ENCODE measurements at regions not wholly inside any gene's neighbourhood (a gene's known extent, or its start where the extent isn't known, plus 50 kb on each side); places are given as distances from the start of the nearest gene placed in this dataset.
A peak's percentile ranks its signal among the peaks of the same experiment; 100 is the strongest.

DNA sequence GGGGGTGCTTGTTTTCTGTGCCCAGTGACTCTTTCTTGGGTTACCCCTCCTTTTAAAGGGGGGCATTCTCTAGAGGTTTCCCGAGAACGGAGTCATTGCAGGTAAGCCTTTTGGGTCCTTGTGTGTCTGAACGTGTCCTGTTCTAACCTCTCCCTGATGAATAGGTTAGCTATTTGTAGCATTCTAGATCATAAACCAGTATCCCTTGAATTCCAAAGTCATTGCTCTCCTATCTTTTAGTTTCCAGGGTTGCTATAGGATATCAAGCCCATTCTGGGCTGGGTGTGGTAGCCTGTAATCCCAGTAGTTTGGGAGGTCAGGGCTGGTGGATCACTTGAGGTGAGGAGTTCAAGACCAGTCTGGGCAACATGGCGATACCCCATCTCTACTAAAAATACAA is 65.9 kb upstream of the YWHAQ start:
- no peaks in the 10 kb centered on the region for H3K9me3 ChIP-seq (ENCODE audit: control insufficient read depth, insufficient read depth, low read length)
- WGBS (ENCODE audit: insufficient coverage): no CpG with 5 or more reads among the region's 4 CpGs
- no peaks in the 10 kb centered on the region for H3K36me3 ChIP-seq (ENCODE audit: control insufficient read depth, insufficient read depth, low read length)
- H3K27ac ChIP-seq (ENCODE audit: low read depth, low read length): no peak overlapping the region
- no peak overlapping the region for H3K4me3 ChIP-seq (ENCODE audit: low read depth, low read length)
- no peaks in the 10 kb centered on the region for H3K27me3 ChIP-seq (ENCODE audit: control insufficient read depth, insufficient read depth, low read length)
- DNase-seq (ENCODE audit: low read depth in 4 of 6, low spot score in 6 of 6): no peak
- peaks cover 6% of the 10 kb centered on the region for H3K4me1 ChIP-seq (ENCODE audit: control insufficient read depth, insufficient read depth, low read length)

DNA sequence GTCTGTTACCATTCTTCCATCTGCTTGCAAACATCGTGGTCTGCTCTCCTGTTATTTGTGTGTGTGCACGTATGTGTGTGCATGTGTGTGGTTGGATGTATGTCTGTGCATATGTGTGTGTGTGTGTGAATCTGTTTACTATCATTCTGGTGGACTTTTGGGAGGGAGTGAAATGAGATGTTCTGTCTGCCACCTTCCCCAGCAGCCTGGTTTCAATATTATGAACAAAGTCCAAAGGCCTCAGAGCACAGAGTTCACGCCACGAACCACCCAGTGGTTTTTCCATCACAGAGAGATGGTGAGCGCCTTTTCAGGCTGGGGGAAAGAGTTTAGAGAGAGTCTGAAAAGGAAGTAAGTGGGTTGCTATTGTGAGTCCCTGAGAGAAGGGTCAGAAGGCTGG is 67.1 kb upstream of the YWHAQ start:
- no peak for DNase-seq (ENCODE audit: low read depth in 4 of 6, low spot score in 6 of 6)
- H3K4me1 ChIP-seq (ENCODE audit: control insufficient read depth, insufficient read depth, low read length): peaks cover 3% of the 10 kb centered on the region
- H3K27ac ChIP-seq (ENCODE audit: low read depth, low read length): no peak overlapping the region
- H3K4me3 ChIP-seq (ENCODE audit: low read depth, low read length): no peak overlapping the region
- H3K27me3 ChIP-seq (ENCODE audit: control insufficient read depth, insufficient read depth, low read length): no peaks in the 10 kb centered on the region
- no peaks in the 10 kb centered on the region for H3K9me3 ChIP-seq (ENCODE audit: control insufficient read depth, insufficient read depth, low read length)
- WGBS (ENCODE audit: insufficient coverage): 89% methylated on average over 4 of the region's 5 CpGs
- H3K36me3 ChIP-seq (ENCODE audit: control insufficient read depth, insufficient read depth, low read length): no peaks in the 10 kb centered on the region

DNA sequence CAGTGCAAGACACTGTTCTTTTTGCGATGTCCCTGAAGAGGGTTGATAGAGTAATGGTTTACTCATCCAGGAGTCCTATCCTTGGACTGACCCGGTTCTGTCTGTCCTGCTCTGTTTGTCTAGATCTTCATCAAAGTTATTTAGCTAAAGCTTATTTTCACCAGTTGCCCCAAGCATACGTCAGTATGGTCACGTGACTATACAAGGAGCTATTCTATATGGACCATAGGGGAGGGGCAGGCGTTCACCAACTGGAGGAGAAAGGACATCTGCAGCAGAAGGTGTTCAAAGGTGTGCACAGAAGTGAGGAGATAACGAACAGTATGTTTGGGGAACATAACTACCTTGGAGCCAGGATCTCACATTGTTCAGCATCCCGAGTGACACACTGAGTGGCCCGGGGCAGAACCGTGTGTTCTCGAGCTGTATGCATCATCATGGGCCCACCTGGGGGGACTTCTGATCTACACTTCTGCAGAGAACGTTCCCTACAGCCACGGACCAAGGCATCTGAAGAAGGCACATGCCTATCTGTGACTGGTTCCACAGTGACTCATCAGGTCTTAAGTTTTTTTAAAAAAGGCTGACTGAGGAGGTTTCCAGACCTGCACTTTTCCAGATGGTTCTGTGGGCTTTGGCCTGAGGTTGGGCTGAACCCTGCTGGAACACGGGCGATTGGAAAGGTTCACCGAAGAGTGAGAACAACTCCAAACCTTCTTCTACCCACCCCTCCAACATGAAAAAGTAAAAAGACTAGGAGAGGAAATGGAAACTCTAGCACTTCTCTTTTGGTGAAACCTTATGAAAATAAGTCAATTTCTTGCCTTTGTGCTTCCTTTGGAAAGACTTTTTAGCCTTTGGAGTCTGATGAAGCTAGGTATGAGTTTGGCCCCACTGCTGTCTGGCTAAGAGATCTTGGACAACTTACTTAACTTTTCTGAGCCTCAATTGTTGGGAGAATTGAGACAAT is 68.6 kb upstream of the YWHAQ start:
- H3K9me3 ChIP-seq (ENCODE audit: control insufficient read depth, insufficient read depth, low read length): no peaks in the 10 kb centered on the region
- H3K36me3 ChIP-seq (ENCODE audit: control insufficient read depth, insufficient read depth, low read length): no peaks in the 10 kb centered on the region
- H3K4me3 ChIP-seq (ENCODE audit: low read depth, low read length): no peak overlapping the region
- no peak for DNase-seq (ENCODE audit: low read depth in 4 of 6, low spot score in 6 of 6)
- H3K27me3 ChIP-seq (ENCODE audit: control insufficient read depth, insufficient read depth, low read length): no peaks in the 10 kb centered on the region
- peaks cover 7% of the 10 kb centered on the region for H3K4me1 ChIP-seq (ENCODE audit: control insufficient read depth, insufficient read depth, low read length)
- H3K27ac ChIP-seq (ENCODE audit: low read depth, low read length): no peak overlapping the region
- 95% methylated on average over 9 of the region's 15 CpGs for WGBS (ENCODE audit: insufficient coverage)

DNA sequence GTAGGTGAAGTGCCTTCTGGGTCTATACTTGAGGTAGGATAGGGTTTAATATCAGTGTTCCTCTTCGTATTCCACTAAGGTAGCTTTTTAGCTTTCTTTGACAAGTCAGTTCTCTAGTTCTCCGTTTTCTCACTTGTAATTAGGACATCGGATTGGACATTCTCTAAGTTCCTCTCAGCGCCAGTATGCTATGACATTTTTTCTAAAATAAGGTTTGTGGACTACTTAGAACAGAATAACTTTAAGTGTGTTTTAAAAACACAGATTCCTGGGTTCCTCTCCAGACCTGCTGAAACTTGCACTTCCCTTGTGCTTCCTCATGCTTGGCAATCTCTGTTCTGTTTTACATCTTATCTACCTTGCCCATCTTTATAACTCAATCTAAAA is 69.3 kb upstream of the YWHAQ start:
- WGBS (ENCODE audit: insufficient coverage): no CpG with 5 or more reads among the region's 4 CpGs
- peaks cover 7% of the 10 kb centered on the region for H3K4me1 ChIP-seq (ENCODE audit: control insufficient read depth, insufficient read depth, low read length)
- H3K27me3 ChIP-seq (ENCODE audit: control insufficient read depth, insufficient read depth, low read length): no peaks in the 10 kb centered on the region
- DNase-seq (ENCODE audit: low read depth in 4 of 6, low spot score in 6 of 6): no peak
- H3K4me3 ChIP-seq (ENCODE audit: low read depth, low read length): no peak overlapping the region
- no peaks in the 10 kb centered on the region for H3K36me3 ChIP-seq (ENCODE audit: control insufficient read depth, insufficient read depth, low read length)
- H3K9me3 ChIP-seq (ENCODE audit: control insufficient read depth, insufficient read depth, low read length): no peaks in the 10 kb centered on the region
- no peak overlapping the region for H3K27ac ChIP-seq (ENCODE audit: low read depth, low read length)

DNA sequence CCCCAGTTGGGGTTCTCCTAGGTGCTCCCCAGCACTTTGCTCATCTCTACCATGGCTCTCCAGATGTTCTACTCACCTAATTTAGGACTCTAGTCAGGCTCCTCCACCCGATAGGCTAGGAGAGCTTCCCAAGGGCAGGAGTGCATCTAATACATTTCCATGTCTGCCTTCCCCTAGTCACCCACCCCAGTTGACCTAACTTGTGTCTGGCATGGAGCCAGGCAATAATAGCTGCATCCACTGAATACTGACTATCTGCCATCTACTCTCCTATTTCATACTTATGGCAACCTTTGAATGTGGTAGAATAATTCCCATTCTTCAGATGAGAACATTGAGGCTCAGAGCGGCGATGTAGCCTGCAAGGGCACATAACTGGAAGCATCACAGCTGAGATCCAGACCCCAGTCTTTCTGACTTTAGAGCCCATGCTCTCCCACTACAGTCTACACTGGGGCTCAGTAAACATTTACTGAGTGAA is 71.8 kb upstream of the YWHAQ start:
- no peaks in the 10 kb centered on the region for H3K9me3 ChIP-seq (ENCODE audit: control insufficient read depth, insufficient read depth, low read length)
- peaks cover 7% of the 10 kb centered on the region for H3K4me1 ChIP-seq (ENCODE audit: control insufficient read depth, insufficient read depth, low read length)
- DNase-seq (ENCODE audit: low read depth in 4 of 6, low spot score in 6 of 6): no peak
- no peak overlapping the region for H3K27ac ChIP-seq (ENCODE audit: low read depth, low read length)
- no peaks in the 10 kb centered on the region for H3K36me3 ChIP-seq (ENCODE audit: control insufficient read depth, insufficient read depth, low read length)
- no peaks in the 10 kb centered on the region for H3K27me3 ChIP-seq (ENCODE audit: control insufficient read depth, insufficient read depth, low read length)
- 91% methylated on average over 1 of the region's 3 CpGs for WGBS (ENCODE audit: insufficient coverage)
- no peak overlapping the region for H3K4me3 ChIP-seq (ENCODE audit: low read depth, low read length)

DNA sequence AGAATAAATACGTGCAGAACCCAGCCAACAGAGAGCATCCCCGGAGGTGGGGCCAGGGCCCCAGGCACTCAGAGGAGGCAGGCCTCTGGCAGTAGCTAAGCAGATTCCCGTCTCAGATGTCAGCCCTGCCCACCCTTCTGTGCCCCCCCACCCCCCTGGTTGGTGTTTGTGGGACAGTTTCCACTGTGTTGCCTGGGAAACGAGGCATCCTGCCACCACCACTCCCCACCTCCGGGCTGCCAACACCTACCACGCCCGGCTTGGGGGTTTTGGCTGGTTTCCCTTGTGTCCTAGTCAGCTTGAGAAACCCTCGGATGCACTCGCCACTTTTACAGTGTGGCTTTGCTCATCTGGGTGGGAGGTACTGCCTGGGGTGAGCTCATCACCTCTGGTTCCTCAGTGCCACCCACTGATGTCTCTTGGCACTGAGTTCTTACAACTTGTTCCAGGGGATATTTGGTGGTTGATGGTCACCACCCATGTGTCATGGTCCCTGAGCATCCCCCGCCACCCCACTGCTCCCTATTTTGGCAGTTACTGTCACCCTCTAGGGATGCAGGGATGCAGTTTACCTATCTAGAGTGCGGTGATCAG is 72.4 kb upstream of the YWHAQ start:
- no peaks in the 10 kb centered on the region for H3K9me3 ChIP-seq (ENCODE audit: control insufficient read depth, insufficient read depth, low read length)
- H3K36me3 ChIP-seq (ENCODE audit: control insufficient read depth, insufficient read depth, low read length): no peaks in the 10 kb centered on the region
- H3K27me3 ChIP-seq (ENCODE audit: control insufficient read depth, insufficient read depth, low read length): no peaks in the 10 kb centered on the region
- no peak overlapping the region for H3K27ac ChIP-seq (ENCODE audit: low read depth, low read length)
- DNase-seq (ENCODE audit: low read depth in 4 of 6, low spot score in 6 of 6): peak in 5 of 6 donors; percentile 15 to 75 (median 37)
- 47% methylated on average over 3 of the region's 11 CpGs for whole genome bisulfite sequencing (ENCODE audit: insufficient coverage)
- H3K4me3 ChIP-seq (ENCODE audit: low read depth, low read length): no peak overlapping the region
- peaks cover 7% of the 10 kb centered on the region for H3K4me1 ChIP-seq (ENCODE audit: control insufficient read depth, insufficient read depth, low read length)

DNA sequence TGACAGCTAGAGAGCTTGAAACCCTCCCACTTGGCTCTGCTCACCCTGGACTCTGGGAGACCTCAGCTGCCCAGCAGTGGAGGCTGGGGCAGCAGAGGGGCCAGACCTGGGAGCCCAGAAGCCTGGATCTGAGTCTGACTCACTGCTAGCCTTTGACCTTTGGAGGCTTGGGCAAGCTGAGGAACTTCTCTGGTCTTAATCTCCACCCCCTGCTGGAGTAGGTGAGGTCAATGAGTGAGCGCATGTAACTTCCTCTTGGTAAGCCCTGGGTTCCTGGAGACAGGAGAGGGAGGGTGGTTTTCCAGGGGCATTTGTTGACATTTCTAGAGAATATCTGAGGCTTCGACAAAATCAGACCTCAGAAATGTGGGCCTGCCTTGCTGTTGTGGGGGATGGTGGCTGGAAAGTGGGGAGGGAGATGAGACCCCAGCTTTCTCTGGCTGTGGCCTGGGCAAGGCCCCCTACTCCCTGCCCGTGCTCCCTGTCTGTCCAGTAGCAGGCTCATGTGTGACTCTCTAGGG is 73.0 kb upstream of the YWHAQ start:
- WGBS (ENCODE audit: insufficient coverage): 50% methylated on average over 1 of the region's 3 CpGs
- H3K27ac ChIP-seq (ENCODE audit: low read depth, low read length): no peak overlapping the region
- no peak overlapping the region for H3K4me3 ChIP-seq (ENCODE audit: low read depth, low read length)
- H3K9me3 ChIP-seq (ENCODE audit: control insufficient read depth, insufficient read depth, low read length): no peaks in the 10 kb centered on the region
- no peak for DNase-seq (ENCODE audit: low read depth in 4 of 6, low spot score in 6 of 6)
- H3K27me3 ChIP-seq (ENCODE audit: control insufficient read depth, insufficient read depth, low read length): no peaks in the 10 kb centered on the region
- H3K36me3 ChIP-seq (ENCODE audit: control insufficient read depth, insufficient read depth, low read length): no peaks in the 10 kb centered on the region
- peaks cover 7% of the 10 kb centered on the region for H3K4me1 ChIP-seq (ENCODE audit: control insufficient read depth, insufficient read depth, low read length)

DNA sequence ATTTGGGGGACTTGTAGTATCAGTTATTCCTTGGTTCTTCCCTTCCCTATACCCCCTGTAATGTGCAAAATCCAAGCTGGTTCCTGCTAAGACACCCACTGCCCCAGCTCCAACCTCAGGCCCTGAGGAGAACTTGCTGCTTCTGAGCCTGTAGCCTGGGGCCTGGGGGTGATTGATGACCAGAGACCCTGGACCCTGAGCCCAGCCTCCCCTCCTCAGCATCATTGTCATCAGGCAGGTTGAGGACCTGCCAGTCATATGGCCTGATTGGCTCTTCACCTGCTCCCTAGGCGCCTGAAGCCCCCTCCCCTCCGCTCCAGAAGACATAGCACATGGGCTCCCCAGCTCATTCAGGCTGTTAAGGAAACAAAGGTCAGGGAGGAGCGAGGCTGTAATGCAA is 73.8 kb upstream of the YWHAQ start:
- WGBS (ENCODE audit: insufficient coverage): 80% methylated on average over 1 of the region's 3 CpGs
- Histone ChIP-seq H3K4me3 (ENCODE audit: low read depth, low read length) (no peak overlapping the region), H3K27ac (ENCODE audit: low read depth, low read length) (no peak overlapping the region), H3K4me1 (ENCODE audit: control insufficient read depth, insufficient read depth, low read length) (peaks cover 7% of the 10 kb centered on the region), H3K27me3 (ENCODE audit: control insufficient read depth, insufficient read depth, low read length) (no peaks in the 10 kb centered on the region), H3K36me3 (ENCODE audit: control insufficient read depth, insufficient read depth, low read length) (no peaks in the 10 kb centered on the region), H3K9me3 (ENCODE audit: control insufficient read depth, insufficient read depth, low read length) (no peaks in the 10 kb centered on the region)
- no peak for DNase-seq (ENCODE audit: low read depth in 4 of 6, low spot score in 6 of 6)

DNA sequence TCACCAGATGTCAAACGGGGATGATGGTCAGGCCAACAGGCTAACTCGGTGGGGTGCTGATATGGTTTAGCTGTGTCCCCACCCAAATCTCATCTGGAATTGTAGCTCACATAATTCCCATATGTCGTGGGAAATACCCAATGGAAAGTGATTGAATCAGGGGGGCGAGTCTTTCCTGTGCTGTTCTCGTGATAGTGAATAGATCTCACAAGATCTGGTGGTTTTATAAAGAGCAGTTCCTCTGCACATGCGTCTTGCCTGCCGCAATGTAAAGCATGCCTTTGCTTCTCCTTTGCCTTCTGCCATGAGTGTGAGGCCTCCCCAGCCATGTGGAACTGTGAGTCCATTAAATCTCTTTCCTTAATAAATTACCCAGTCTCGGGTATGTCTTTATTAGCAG is 74.4 kb upstream of the YWHAQ start:
- Histone ChIP-seq H3K4me1 (ENCODE audit: control insufficient read depth, insufficient read depth, low read length) (peaks cover 7% of the 10 kb centered on the region), H3K4me3 (ENCODE audit: low read depth, low read length) (no peak overlapping the region), H3K9me3 (ENCODE audit: control insufficient read depth, insufficient read depth, low read length) (peaks cover 3% of the 10 kb centered on the region), H3K27me3 (ENCODE audit: control insufficient read depth, insufficient read depth, low read length) (no peaks in the 10 kb centered on the region), H3K36me3 (ENCODE audit: control insufficient read depth, insufficient read depth, low read length) (no peaks in the 10 kb centered on the region), H3K27ac (ENCODE audit: low read depth, low read length) (no peak overlapping the region)
- 75% methylated on average over 2 of the region's 8 CpGs for WGBS (ENCODE audit: insufficient coverage)
- DNase-seq (ENCODE audit: low read depth in 4 of 6, low spot score in 6 of 6): no peak
